ENCODE measurements at regions not wholly inside any gene's neighbourhood (a gene's known extent, or its start where the extent isn't known, plus 50 kb on each side); places are given as distances from the start of the nearest gene placed in this dataset.
A peak's percentile ranks its signal among the peaks of the same experiment; 100 is the strongest.

GRCh38 chr9:120071760-120072159, 508.2 kb downstream of the CDK5RAP2 start:
- H3K36me3 Mint-ChIP-seq, result no peaks in the 10 kb centered on the region
- ATAC-seq (no peak), DNase-seq (ENCODE audit: low spot score in 2 of 2) (no peak)
- H3K4me1 Mint-ChIP-seq, result no peaks in the 10 kb centered on the region
- H3K4me3 Mint-ChIP-seq, result no peak overlapping the region
- H3K9me3 Mint-ChIP-seq, result peaks cover 8% of the 10 kb centered on the region
- H3K27ac Mint-ChIP-seq, result no peak overlapping the region

- ATAC-seq (no peak), DNase-seq (ENCODE audit: low spot score in 2 of 2) (no peak)
- Mint-ChIP-seq H3K4me1 (no peaks in the 10 kb centered on the region), H3K9me3 (no peaks in the 10 kb centered on the region), H3K36me3 (no peaks in the 10 kb centered on the region), H3K27ac (no peak overlapping the region), H3K4me3 (no peak overlapping the region)
Observed at GRCh38 chr9:120066315-120066714, 513.7 kb downstream of the CDK5RAP2 start.

GRCh38 chr9:120065151-120065550, 514.8 kb downstream of the CDK5RAP2 start:
- no peaks in the 10 kb centered on the region for H3K4me1 Mint-ChIP-seq
- H3K36me3 Mint-ChIP-seq, result no peaks in the 10 kb centered on the region
- no peak for ATAC-seq
- no peaks in the 10 kb centered on the region for H3K9me3 Mint-ChIP-seq
- H3K4me3 Mint-ChIP-seq, result no peak overlapping the region
- no peak for DNase-seq (ENCODE audit: low spot score in 2 of 2)
- no peak overlapping the region for H3K27ac Mint-ChIP-seq

GRCh38 chr9:120045011-120045410, 535.0 kb downstream of the CDK5RAP2 start:
- no peaks in the 10 kb centered on the region for H3K36me3 Mint-ChIP-seq
- peaks cover 5% of the 10 kb centered on the region for H3K9me3 Mint-ChIP-seq
- no peaks in the 10 kb centered on the region for H3K4me1 Mint-ChIP-seq
- DNase-seq (ENCODE audit: low spot score in 2 of 2), result no peak
- no peak for ATAC-seq
- no peak overlapping the region for H3K27ac Mint-ChIP-seq
- no peak overlapping the region for H3K4me3 Mint-ChIP-seq

- H3K27ac Mint-ChIP-seq, result no peak overlapping the region
- H3K4me3 Mint-ChIP-seq, result no peak overlapping the region
- H3K9me3 Mint-ChIP-seq, result peaks cover 5% of the 10 kb centered on the region
- no peaks in the 10 kb centered on the region for H3K4me1 Mint-ChIP-seq
- DNase-seq (ENCODE audit: low spot score in 2 of 2) (no peak), ATAC-seq (no peak)
- no peaks in the 10 kb centered on the region for H3K36me3 Mint-ChIP-seq
Observed at GRCh38 chr9:120043448-120043847, 536.5 kb downstream of the CDK5RAP2 start.

- no peak overlapping the region for H3K4me3 Mint-ChIP-seq
- no peak for ATAC-seq
- H3K4me1 Mint-ChIP-seq, result no peaks in the 10 kb centered on the region
Observed at GRCh38 chr9:120040896-120041295, 539.1 kb downstream of the CDK5RAP2 start.

GRCh38 chr9:120038342-120038741, 541.6 kb downstream of the CDK5RAP2 start:
- ATAC-seq, result no peak
- Mint-ChIP-seq H3K36me3 (no peaks in the 10 kb centered on the region), H3K9me3 (no peaks in the 10 kb centered on the region), H3K4me1 (no peaks in the 10 kb centered on the region), H3K27ac (no peak overlapping the region), H3K4me3 (no peak overlapping the region)
- DNase-seq (ENCODE audit: low spot score in 2 of 2), result no peak

More at GRCh38 chr9:120040896-120041295, 539.1 kb downstream of the CDK5RAP2 start:
- H3K9me3 Mint-ChIP-seq, result peaks cover 5% of the 10 kb centered on the region
- no peak for DNase-seq (ENCODE audit: low spot score in 2 of 2)
- no peak overlapping the region for H3K27ac Mint-ChIP-seq
- no peaks in the 10 kb centered on the region for H3K36me3 Mint-ChIP-seq

- Mint-ChIP-seq H3K36me3 (no peaks in the 10 kb centered on the region), H3K4me1 (no peaks in the 10 kb centered on the region), H3K4me3 (no peak overlapping the region), H3K27ac (no peak overlapping the region), H3K9me3 (peaks cover 4% of the 10 kb centered on the region)
- ATAC-seq (no peak), DNase-seq (ENCODE audit: low spot score in 2 of 2) (no peak)
Observed at GRCh38 chr9:120032639-120033038, 547.3 kb downstream of the CDK5RAP2 start.

- no peak overlapping the region for H3K4me3 Mint-ChIP-seq
- no peak for DNase-seq (ENCODE audit: low spot score in 2 of 2)
- no peak for ATAC-seq
- H3K4me1 Mint-ChIP-seq, result no peaks in the 10 kb centered on the region
- no peak overlapping the region for H3K27ac Mint-ChIP-seq
- H3K9me3 Mint-ChIP-seq, result peaks cover 4% of the 10 kb centered on the region
- H3K36me3 Mint-ChIP-seq, result no peaks in the 10 kb centered on the region
Observed at GRCh38 chr9:120030847-120031246, 549.1 kb downstream of the CDK5RAP2 start.

- DNase-seq (ENCODE audit: low spot score in 2 of 2) (no peak), ATAC-seq (no peak)
- Mint-ChIP-seq H3K36me3 (no peaks in the 10 kb centered on the region), H3K9me3 (peaks cover 7% of the 10 kb centered on the region), H3K27ac (no peak overlapping the region), H3K4me1 (no peaks in the 10 kb centered on the region), H3K4me3 (no peak overlapping the region)
Observed at GRCh38 chr9:120018550-120018949, 561.4 kb downstream of the CDK5RAP2 start.

GRCh38 chr9:120018037-120018436, 561.9 kb downstream of the CDK5RAP2 start:
- Mint-ChIP-seq H3K36me3 (no peaks in the 10 kb centered on the region), H3K27ac (no peak overlapping the region), H3K9me3 (peaks cover 5% of the 10 kb centered on the region), H3K4me1 (no peaks in the 10 kb centered on the region), H3K4me3 (no peak overlapping the region)
- DNase-seq (ENCODE audit: low spot score in 2 of 2) (no peak), ATAC-seq (no peak)

GRCh38 chr9:120016231-120016630, 563.7 kb downstream of the CDK5RAP2 start:
- no peaks in the 10 kb centered on the region for H3K36me3 Mint-ChIP-seq
- ATAC-seq (no peak), DNase-seq (ENCODE audit: low spot score in 2 of 2) (no peak)
- no peaks in the 10 kb centered on the region for H3K4me1 Mint-ChIP-seq
- H3K27ac Mint-ChIP-seq, result no peak overlapping the region
- peaks cover 8% of the 10 kb centered on the region for H3K9me3 Mint-ChIP-seq
- H3K4me3 Mint-ChIP-seq, result no peak overlapping the region

- Mint-ChIP-seq H3K4me3 (no peak overlapping the region), H3K27ac (no peak overlapping the region), H3K9me3 (peaks cover 5% of the 10 kb centered on the region), H3K36me3 (no peaks in the 10 kb centered on the region), H3K4me1 (no peaks in the 10 kb centered on the region)
- no peak for DNase-seq (ENCODE audit: low spot score in 2 of 2)
- no peak for ATAC-seq
Observed at GRCh38 chr9:120014796-120015195, 565.2 kb downstream of the CDK5RAP2 start.

- no peak overlapping the region for H3K27ac Mint-ChIP-seq
- DNase-seq (ENCODE audit: low spot score in 2 of 2), result no peak
- peaks cover 5% of the 10 kb centered on the region for H3K9me3 Mint-ChIP-seq
- no peaks in the 10 kb centered on the region for H3K36me3 Mint-ChIP-seq
- no peaks in the 10 kb centered on the region for H3K4me1 Mint-ChIP-seq
- no peak for ATAC-seq
- no peak overlapping the region for H3K4me3 Mint-ChIP-seq
Observed at GRCh38 chr9:120009856-120010255, 570.1 kb downstream of the CDK5RAP2 start.

- Mint-ChIP-seq H3K4me1 (no peaks in the 10 kb centered on the region), H3K27ac (no peak overlapping the region), H3K9me3 (peaks cover 2% of the 10 kb centered on the region), H3K4me3 (no peak overlapping the region), H3K36me3 (no peaks in the 10 kb centered on the region)
- no peak for DNase-seq (ENCODE audit: low spot score in 2 of 2)
- ATAC-seq, result no peak
Observed at GRCh38 chr9:120001536-120001935, 578.4 kb downstream of the CDK5RAP2 start.

- Mint-ChIP-seq H3K4me1 (no peaks in the 10 kb centered on the region), H3K9me3 (no peaks in the 10 kb centered on the region), H3K36me3 (no peaks in the 10 kb centered on the region), H3K27ac (no peak overlapping the region), H3K4me3 (no peak overlapping the region)
- no peak for ATAC-seq
- no peak for DNase-seq (ENCODE audit: low spot score in 2 of 2)
Observed at GRCh38 chr9:119998614-119999013, 581.4 kb downstream of the CDK5RAP2 start.

GRCh38 chr9:119991797-119992196, 588.2 kb downstream of the CDK5RAP2 start:
- no peaks in the 10 kb centered on the region for H3K4me1 Mint-ChIP-seq
- no peaks in the 10 kb centered on the region for H3K9me3 Mint-ChIP-seq
- H3K36me3 Mint-ChIP-seq, result no peaks in the 10 kb centered on the region
- H3K4me3 Mint-ChIP-seq, result no peak overlapping the region
- peak; percentile 17 for ATAC-seq
- H3K27ac Mint-ChIP-seq, result no peak overlapping the region
- DNase-seq (ENCODE audit: low spot score in 2 of 2), result no peak
